ENCODE measurements at regions not wholly inside any gene's neighbourhood (a gene's known extent, or its start where the extent isn't known, plus 50 kb on each side); places are given as distances from the start of the nearest gene placed in this dataset.
"Not testable (repeated sequence)": the region's sequence is repeated elsewhere in the genome, so short reads cannot be mapped to it uniquely, and the experiment has no call there.

DNA sequence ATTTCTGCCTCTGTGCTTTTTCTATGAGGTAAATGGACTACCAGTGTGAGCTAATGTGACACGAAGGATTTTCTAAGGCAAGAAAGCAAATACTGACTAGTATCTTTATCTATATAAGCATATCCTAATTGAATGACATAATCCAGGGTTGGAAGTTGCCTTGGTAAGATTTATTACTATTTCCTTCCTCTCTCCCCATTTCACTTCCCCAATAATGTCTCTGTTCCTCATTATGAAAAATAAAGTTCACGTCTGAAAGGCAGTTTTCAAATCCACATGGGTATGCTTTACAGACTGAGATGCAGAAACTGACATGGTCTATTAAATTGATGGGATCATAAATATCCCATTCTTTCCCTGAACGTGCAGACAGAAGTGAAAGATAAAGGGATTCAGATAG is 86.0 kb downstream of the DTWD1 start:
- DNase-seq (ENCODE audit: low spot score): no peak

DNA sequence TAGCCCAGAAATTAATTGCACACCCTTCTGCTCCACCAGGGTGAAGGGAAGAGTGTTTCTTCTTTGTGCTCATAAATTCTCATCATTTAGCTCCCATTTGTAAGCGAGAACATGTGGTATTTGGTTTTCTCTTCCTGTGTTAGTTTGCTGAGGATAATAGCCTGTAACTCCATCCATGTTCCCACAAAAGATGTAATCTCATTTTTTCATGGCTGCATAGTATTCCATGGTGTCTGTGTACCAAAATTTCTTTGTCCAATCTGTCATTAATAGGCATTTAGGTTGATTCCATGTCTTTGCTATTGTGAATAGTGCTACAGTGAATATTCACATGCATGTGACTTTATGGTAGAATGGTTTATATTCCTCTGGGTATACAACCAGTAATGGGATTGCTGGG is 86.8 kb downstream of the DTWD1 start:
- no peak for DNase-seq (ENCODE audit: low spot score)

DNA sequence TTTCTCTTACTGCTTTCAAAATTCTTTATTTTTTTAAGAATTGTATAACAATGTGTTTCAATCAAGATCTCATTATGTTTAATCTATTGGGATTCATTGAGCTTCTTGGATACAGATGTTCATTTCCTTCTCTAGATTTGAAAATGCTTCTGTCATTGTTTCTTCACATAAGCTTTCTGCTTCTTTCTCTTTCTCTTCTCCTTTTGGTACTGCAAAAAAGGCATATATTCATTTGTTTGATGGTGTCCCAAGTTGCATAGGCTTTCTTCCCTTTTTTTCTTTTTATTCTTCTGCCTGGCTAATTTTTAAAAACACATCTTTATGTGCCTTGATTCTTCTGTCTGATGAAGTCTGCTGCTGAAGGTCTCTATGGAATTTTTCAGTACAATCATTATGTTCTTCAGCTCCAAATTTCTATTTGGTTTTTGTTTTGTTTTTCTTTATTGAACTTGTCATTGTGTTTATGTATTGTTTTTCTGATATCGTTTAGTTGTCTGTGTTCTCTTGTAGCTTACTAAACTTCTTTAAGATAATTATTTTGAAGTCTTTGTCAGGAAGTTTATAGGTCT is 88.9 kb downstream of the DTWD1 start:
- no peak for DNase-seq (ENCODE audit: low spot score)

- no peak for DNase-seq (ENCODE audit: low spot score)
Measured at GRCh38 chr15:49712162-49712561, 91.3 kb downstream of the DTWD1 start.

GRCh38 chr15:49712846-49713450 is 92.1 kb downstream of the DTWD1 start:
- peak; percentile 74 for DNase-seq (ENCODE audit: low spot score)

- DNase-seq (ENCODE audit: low spot score): no peak
Measured at GRCh38 chr15:49715211-49715610, 94.4 kb downstream of the DTWD1 start.

DNA sequence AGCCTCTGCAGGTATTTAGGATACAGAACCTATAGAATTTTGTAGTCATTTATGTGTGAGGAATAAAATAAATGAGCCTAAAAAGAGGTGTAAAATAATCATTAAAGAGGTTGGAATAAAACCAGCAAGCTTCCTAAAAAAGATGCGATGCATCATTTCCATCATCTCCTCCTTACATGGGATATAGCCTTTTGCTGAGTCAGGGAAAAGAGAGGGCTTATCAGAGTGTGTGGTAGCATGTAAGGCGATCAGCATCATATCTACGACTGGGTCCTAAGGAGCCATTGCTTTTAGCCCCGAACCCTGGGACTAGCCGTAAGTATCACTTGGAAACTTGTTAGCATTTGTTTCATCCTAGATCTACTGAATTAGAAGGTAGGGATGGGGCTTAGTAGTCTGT is 94.9 kb downstream of the DTWD1 start:
- no peak for DNase-seq (ENCODE audit: low spot score)

DNA sequence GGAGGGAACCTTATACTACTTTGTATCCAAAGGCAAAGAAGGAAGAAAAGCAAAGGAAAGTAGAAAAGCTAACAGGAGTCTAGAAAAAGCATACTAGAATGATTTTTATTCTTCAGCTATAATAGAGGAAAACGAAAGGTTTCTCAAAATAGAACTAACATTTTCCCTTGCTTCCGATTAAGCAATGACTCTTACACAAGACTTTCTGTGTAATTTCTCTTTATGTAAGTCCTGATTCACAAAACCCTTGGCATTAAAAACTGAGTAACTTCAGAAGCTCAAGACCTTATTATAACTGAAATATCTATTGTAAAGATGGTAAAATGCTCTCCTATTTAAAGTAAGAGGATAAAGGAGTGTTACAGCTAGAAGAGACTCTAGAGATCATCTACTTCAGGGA is 97.4 kb downstream of the DTWD1 start:
- DNase-seq (ENCODE audit: low spot score): no peak

DNA sequence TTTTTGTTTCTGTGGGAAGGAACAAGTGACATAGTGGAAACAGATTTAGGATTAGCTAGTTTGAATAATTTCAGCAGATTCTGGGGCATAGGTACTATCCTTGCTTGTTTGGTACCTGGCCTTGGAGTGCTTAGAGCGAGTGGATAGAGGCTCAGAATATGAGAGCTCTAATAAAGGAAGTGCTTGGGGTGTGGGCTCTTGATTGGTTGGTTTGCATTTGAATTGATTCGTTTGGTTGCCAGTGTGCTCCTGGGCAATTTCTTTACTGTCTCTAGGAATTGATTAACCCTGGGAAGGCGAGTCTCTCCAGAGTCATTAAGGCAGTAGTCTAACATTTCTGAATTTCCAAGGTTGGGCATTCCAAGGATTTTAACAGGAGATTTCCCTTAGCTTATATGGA is 98.0 kb downstream of the DTWD1 start:
- DNase-seq (ENCODE audit: low spot score): no peak

DNA sequence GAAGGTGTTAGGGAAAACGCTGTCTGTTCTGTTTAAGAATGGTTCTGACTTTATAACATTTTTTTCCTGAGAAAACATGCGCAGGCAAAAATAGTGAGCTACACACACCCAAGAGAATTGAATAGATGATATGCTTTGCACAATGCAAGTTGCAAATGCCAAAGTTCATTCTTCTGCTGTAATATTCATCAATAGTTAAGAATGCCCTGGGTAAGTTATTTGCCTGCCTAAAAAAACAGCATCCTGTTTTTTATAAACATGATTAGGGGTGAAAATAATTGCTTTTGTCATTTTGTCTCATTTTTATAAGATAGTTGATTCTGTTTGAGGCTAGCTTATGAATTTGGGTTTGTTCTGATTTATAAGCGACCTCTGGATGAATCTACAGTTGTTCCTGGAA is 99.4 kb downstream of the DTWD1 start:
- no peak for DNase-seq (ENCODE audit: low spot score)

- DNase-seq (ENCODE audit: low spot score): no peak
Measured at GRCh38 chr15:49721091-49721490, 100.2 kb downstream of the DTWD1 start.

DNA sequence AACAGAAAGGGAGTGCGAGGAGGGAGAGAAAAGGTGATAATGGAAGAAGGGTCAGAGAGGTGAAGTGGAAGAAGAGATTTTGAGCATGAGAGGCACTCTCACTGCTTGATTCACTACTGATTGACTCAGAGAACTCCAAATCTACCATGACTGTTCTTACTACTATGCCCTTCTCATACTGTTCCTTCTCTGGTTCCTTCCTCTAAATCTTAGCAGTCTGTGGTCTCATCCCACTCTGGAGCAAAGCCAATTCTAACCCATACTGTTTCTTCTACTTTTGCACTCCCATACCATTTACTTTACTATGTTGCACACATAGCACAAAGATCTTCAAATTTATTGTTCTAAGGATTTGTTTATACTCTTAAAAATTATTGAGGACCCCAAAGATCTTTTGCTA is 100.8 kb downstream of the DTWD1 start:
- no peak for DNase-seq (ENCODE audit: low spot score)

DNA sequence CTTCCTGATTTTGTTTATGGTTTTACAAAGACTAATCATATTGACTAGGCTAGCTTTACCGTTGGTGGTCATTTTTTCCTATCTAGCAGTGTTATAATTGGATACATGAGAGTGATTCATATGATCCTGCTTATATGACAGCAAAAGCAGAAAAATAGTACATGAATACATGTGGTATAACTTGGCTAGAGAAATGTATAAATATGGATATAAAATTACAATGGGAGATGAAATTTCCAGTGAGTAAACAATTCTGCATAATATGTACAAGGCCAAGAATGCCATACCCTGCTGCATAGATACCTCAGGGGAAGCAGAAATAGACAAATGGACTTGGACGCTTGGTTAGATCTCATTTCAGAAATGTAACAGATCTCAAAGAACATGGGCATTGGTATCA is 103.1 kb downstream of the DTWD1 start:
- DNase-seq (ENCODE audit: low spot score): no peak

DNA sequence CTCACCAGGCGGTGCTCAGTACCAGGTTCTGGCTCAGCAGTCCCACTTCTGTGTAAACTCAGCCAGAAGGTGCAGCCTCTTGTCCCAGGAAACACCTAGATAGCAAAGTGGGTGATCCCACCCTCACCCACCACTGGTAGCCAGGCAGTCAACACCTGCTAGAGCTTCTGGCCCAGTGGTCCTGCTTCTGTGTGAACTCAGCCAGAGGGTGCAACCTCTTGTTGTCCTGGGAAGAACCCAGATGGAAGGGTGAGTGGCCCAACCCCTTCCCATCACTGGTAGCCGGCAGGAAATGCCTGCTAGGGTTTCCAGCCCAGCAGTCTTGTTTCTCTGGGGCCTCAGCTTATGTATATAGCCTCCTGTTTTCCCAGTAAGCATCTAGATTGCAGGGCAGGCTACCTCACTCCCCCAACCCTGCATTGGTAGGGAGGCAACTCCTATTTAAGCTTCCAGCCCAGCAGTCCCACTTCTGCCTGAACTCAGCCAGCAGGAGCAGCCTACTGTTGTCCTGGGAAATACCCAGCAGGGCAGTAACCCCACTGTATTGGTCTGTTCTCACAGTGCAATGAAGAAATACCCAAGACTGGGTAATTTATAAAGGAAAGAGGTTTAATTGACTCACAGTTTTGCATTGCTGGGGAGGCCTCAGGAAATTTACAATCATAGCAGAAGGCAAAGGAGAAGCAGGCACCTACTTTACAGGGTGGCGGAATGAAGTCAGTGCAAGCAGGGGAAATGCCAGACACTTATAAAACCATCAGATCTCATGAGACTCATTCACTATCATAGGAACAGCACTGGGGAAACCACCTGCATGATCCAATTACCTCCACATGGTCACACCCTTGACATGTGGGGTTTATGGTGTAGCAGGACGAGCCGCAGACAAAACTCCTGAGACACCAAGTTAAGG is 110.6 kb downstream of the DTWD1 start:
- DNase-seq (ENCODE audit: low spot score): no peak

DNA sequence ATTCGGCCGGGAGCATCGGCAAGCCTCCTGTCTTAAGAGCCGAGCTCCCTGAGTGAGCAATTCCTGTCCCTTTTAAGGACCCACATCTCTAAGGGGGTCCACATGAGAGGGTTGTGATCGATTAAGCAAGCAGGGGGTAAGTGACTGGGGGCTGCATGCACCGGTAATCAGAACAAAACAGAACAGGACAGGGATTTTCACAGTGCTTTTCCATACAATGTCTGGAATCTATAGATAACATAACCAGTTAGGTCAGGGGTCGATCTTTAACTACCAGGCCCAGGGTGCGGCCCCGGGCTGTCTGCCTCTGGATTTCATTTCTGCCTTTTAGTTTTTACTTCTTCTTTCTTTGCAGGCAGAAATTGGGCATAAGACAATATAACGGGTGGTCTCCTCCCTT is 111.3 kb downstream of the DTWD1 start:
- DNase-seq (ENCODE audit: low spot score): not testable (repeated sequence)

DNA sequence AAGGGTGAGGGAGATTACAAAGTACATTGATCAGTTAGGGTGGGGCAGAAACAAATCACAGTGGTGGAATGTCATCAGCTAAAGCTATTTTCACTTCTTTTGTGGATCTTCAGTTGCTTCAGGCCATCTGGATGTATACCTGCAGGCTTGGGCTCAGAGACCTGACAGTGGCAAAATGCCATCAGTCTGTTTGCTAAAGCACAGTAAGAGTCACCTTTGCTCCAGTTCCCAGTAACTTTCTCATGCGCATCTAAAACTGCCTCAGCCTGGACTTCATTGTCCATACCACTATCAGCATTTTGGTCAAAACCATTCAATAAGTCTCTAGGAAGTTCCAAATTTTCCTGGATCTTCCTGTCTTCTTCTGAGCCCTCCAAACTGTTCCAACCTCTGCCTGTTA is 113.2 kb downstream of the DTWD1 start:
- not testable (repeated sequence) for DNase-seq (ENCODE audit: low spot score)

DNA sequence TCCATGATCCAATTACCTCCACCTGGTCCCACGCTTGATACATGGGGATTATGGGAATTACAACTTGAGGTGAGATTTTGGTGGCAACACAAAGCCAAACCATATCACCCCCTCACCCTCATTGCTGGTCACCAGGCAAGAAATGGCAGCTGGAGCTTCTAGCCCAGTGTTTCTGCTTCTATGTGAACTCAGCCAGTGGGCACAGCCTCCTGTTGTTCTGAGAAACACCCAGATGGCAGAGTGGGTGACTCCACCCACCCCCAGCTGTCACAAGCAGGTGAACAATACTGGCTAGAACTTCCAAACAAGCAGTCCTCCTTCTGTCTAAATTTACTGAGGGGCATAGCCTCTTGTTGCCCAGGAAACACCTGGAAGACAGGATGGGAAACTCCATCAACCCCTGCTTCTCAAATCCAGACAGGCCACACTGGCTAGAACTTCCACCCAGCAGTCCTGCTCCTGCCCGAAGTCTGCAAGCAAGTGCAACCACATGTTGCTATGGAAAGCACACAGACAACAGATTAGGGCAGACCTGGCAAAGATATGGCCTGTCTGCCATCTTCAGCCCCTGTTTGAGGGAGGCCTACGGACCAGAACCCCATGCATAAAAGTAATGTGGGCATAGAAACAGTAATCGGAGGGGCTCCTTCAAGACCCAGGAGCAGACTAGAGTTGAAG is 114.1 kb downstream of the DTWD1 start:
- DNase-seq (ENCODE audit: low spot score): no peak

- DNase-seq (ENCODE audit: low spot score): no peak
Measured at GRCh38 chr15:49737127-49737526, 116.3 kb downstream of the DTWD1 start.

DNA sequence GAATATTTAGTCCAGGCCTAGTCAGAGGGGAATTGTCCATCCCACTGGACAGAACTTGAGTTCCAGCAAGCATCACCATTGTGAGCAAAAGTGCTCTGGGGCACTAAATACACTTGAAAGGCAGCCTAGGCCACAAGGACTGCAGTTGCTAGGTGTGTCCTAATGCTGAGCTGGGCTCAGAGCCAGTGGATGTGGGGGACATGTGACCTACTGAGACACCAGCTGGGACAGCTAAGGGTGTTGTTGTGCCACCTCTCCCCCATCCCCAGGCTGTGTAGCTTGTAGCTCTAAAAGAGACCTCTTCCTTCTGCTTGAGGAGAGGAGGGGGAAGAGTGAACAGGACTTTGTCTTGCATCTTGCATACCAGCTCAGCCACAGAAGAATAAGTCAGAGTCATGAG is 120.9 kb downstream of the DTWD1 start:
- no peak for DNase-seq (ENCODE audit: low spot score)

DNA sequence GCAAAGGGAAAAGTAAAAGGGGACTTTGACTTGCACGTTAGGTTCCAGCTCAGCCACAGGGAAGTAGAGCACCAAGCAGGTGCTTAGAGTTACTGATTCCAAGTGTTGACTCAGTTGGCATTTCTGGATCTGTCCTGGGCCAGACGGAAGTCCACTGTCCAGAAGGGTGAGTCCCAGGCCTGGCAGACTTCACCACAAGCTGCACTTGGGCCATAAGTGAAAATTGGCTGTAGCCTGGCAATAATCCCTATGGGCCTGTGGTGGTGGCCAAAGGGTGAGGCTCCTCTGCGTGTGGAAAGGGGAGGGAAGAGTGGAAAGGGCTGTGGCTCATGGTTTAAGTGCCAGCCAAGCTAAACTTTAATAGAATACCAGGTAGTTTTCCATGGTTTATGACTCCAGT is 121.5 kb downstream of the DTWD1 start:
- no peak for DNase-seq (ENCODE audit: low spot score)

DNA sequence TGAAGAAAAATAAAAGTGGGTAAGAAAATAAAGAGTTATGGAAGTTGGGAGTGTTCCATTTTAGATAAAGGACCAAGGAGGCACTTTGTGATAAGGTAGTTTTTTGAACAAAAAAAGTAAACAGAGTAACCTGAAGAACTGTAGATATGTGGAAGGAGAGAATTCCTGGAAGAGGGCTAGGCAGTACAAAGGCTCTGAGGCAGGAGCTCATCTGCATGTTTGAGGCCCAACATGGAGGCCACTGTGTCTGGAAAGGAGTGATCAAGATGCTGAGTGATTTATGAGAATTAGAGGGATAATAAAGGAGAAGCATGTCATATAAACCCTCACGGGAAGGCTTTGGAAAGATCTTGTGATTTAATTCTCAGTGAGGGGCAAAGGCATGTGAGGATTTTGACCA is 126.5 kb downstream of the DTWD1 start:
- no peak for DNase-seq (ENCODE audit: low spot score)

GRCh38 chr15:49748791-49749190 is 127.9 kb downstream of the DTWD1 start:
- DNase-seq (ENCODE audit: low spot score): no peak

DNA sequence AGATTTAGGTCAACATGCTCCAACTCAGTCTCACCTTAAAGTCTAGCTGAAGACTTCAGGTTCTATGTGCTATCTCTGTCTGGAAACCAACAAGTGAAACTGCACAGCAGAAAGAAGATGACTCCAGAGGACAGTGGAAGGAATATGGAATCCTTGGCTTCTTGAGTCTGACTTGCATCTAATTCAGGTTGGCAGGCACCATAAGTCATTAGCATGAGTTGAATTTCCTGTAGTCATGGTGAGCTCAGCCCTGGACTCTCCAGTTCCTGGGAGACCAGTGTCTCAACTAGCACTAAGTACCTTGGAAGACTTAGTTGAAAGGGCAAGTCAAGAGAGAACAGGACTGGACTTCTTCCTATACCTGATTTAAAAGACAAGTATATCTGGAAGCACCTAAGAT is 129.7 kb downstream of the DTWD1 start:
- DNase-seq (ENCODE audit: low spot score): no peak

Measured in SW480 (cell line).